ENCODE measurements at regions not wholly inside any gene's neighbourhood (a gene's known extent, or its start where the extent isn't known, plus 50 kb on each side); places are given as distances from the start of the nearest gene placed in this dataset.

DNA sequence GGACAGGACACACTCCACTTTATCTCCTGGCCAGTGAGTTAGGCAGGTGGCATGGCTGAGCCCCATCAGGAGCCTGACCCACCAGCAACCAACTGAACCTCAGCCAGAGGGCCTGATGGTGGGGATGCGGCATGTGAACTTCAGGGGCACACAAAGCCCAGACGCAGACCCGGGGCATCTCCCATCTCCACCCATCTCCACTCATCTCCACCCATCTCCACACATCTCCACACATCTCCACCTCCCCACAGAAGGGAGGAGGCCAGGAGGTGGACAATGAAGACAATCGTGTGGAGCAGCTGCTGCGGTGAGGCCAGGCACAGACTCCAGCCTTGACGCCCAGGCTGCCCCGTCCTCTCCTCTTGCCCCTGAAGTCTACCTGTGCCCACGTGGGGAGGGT is 340.8 kb downstream of the CTTN start:
- DNase-seq (ENCODE audit: low spot score), result no peak
- TF ChIP-seq CTCF (IDR thresholded peaks at IDR 0.05), result no peak
- ATAC-seq (ENCODE audit: low FRiP score), result no peak

DNA sequence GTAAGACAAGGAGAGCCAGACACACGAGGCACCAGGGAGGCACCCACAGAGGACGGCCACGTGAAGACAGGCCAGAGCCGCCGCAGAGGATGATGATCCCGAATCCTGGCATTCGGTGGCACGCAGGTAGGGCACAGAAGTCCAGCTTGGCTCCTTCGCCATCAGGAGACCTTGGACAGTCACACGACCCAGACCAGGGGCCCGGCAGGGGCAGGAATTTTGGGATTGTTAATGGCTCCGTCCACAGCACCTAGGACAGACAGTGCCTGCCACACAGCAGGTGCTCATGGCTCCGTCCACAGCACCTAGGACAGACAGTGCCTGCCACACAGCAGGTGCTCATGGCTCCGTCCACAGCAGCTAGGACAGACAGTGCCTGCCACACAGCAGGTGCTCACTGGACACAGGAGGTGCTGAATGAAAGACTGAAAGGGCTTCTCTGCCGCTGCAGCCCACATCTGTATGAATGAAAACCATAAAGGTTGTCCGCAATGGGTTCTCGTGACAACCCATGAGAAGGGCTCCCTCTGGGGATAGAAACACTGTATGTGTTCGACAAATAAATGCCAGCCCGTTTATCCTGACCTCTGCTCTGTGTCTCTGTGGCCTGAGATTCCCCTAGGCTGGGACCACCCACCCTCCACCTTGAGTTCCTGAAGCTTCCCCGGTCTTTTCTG is 341.6 kb downstream of the CTTN start:
- no peak for TF ChIP-seq CTCF (IDR thresholded peaks at IDR 0.05)
- no peak for ATAC-seq (ENCODE audit: low FRiP score)
- no peak for DNase-seq (ENCODE audit: low spot score)

- TF ChIP-seq CTCF (IDR thresholded peaks at IDR 0.05), result no peak
- DNase-seq (ENCODE audit: low spot score) (no peak), ATAC-seq (ENCODE audit: low FRiP score) (no peak)
Measured at GRCh38 chr11:70740488-70740851, 342.1 kb downstream of the CTTN start.

GRCh38 chr11:70741085-70741484 is 342.8 kb downstream of the CTTN start:
- no peak for TF ChIP-seq CTCF (IDR thresholded peaks at IDR 0.05)
- ATAC-seq (ENCODE audit: low FRiP score), result no peak

DNA sequence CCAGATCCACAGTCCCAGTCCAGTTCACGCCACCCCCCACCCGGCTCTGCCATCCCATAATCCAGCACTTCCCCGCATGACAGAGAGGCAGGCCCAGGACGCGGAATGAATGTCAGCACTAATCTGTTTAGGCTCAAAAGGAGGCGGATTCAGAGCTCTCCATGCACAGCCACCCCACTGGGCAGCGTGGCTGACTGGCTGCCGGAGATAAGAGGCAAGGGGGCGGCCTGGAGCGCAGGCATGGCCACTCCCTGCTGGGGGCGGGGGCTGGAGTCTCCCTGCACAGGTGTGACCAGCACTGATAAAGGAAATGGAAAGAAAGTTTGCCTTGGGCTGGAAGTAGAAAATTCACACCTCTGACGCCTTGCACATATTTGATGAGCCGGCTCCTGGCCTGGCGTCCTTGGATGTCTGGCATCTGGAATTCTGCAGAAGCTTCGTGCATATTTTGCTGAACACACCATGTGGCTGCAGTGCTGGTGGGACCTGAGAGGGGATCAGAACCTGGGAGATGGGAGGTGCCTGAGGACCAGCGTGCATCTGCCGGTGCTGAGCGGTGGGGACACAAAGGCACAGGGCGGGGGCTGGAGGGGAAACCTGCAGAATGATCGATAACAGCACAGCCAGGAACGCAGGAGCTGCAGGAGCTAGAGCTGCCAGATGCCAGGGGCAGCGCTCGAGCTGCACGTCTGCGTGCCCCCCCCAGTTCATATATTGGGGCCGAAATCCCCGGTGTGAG is 344.4 kb downstream of the CTTN start:
- DNase-seq (ENCODE audit: low spot score), result no peak

More at GRCh38 chr11:70741085-70741484, 342.8 kb downstream of the CTTN start:
- no peak for DNase-seq (ENCODE audit: low spot score)

GRCh38 chr11:70743329-70743728 is 345.0 kb downstream of the CTTN start:
- DNase-seq (ENCODE audit: low spot score), result no peak
- ATAC-seq (ENCODE audit: low FRiP score), result no peak
- no peak for TF ChIP-seq CTCF (IDR thresholded peaks at IDR 0.05)

More for the DNA sequence above, 344.4 kb downstream of the CTTN start:
- TF ChIP-seq CTCF (IDR thresholded peaks at IDR 0.05), result no peak
- no peak for ATAC-seq (ENCODE audit: low FRiP score)

- ATAC-seq (ENCODE audit: low FRiP score), result no peak
- no peak for TF ChIP-seq CTCF (IDR thresholded peaks at IDR 0.05)
- no peak for DNase-seq (ENCODE audit: low spot score)
Measured at GRCh38 chr11:70743941-70744351, 345.6 kb downstream of the CTTN start.

Measured in omental fat pad (tissue), 3 donors.